ENCODE measurements at regions not wholly inside any gene's neighbourhood (a gene's known extent, or its start where the extent isn't known, plus 50 kb on each side); places are given as distances from the start of the nearest gene placed in this dataset.

DNA sequence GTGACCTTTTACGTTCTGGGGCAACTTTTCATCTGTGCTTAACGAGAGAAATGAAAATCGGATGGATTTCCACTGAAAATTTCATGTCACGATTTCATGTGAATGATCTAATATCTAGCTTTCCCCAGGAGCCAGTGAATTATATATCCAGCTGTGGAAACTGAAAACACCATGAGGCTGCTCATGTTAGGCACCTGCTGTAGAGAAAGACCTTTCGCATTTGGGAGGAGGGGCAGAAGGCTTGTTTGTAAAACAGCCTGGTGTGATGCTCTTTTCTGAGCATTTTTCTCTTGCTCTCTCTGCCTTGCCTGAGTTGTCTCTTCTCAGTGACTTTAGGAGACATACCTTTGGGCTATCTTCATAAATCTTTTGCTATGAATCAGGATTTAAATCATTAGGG lies 84.6 kb upstream of the CYP1B1 start:
- no peak overlapping the region for H3K9ac ChIP-seq (ENCODE audit: low read length)
- H3K9me3 ChIP-seq (replicated peaks; ENCODE audit: insufficient read depth, low read length) = no peaks in the 10 kb centered on the region
- no peaks in the 10 kb centered on the region for H3K9me2 ChIP-seq (replicated peaks; ENCODE audit: insufficient read depth, low read length)
- no peaks in the 10 kb centered on the region for H3K79me2 ChIP-seq (ENCODE audit: low read length)
- no peak overlapping the region for H3K4me3 ChIP-seq (ENCODE audit: low read length)
- no peaks in the 10 kb centered on the region for H4K20me1 ChIP-seq (ENCODE audit: insufficient read depth, low read length)
- H3K36me3 ChIP-seq (replicated peaks; ENCODE audit: insufficient read depth, low read length) = no peaks in the 10 kb centered on the region
- H3K27ac ChIP-seq (ENCODE audit: low read length) = no peak overlapping the region
- H3F3A ChIP-seq (ENCODE audit: insufficient read depth, low read length) = no peaks in the 10 kb centered on the region
- no peak for DNase-seq
- no peaks in the 10 kb centered on the region for H3K27me3 ChIP-seq (replicated peaks; ENCODE audit: insufficient read depth, low read length)
- no peak for TF ChIP-seq EZH2 (optimal IDR thresholded peaks at IDR 0.05; ENCODE audit: low read depth, low read length)
- TF ChIP-seq EZH2phosphoT487 (IDR thresholded peaks at IDR 0.05; ENCODE audit: low read length) = no peak
- TF ChIP-seq, protein P1, sequence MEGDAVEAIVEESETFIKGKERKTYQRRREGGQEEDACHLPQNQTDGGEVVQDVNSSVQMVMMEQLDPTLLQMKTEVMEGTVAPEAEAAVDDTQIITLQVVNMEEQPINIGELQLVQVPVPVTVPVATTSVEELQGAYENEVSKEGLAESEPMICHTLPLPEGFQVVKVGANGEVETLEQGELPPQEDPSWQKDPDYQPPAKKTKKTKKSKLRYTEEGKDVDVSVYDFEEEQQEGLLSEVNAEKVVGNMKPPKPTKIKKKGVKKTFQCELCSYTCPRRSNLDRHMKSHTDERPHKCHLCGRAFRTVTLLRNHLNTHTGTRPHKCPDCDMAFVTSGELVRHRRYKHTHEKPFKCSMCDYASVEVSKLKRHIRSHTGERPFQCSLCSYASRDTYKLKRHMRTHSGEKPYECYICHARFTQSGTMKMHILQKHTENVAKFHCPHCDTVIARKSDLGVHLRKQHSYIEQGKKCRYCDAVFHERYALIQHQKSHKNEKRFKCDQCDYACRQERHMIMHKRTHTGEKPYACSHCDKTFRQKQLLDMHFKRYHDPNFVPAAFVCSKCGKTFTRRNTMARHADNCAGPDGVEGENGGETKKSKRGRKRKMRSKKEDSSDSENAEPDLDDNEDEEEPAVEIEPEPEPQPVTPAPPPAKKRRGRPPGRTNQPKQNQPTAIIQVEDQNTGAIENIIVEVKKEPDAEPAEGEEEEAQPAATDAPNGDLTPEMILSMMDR (IDR thresholded peaks at IDR 0.05; ENCODE audit: low read length) = no peak
- no peak overlapping the region for H3K4me2 ChIP-seq (ENCODE audit: low read depth, low read length)
- H2AFZ ChIP-seq (ENCODE audit: low read length) = no peak overlapping the region
- H3K4me1 ChIP-seq (ENCODE audit: low read length) = no peaks in the 10 kb centered on the region

DNA sequence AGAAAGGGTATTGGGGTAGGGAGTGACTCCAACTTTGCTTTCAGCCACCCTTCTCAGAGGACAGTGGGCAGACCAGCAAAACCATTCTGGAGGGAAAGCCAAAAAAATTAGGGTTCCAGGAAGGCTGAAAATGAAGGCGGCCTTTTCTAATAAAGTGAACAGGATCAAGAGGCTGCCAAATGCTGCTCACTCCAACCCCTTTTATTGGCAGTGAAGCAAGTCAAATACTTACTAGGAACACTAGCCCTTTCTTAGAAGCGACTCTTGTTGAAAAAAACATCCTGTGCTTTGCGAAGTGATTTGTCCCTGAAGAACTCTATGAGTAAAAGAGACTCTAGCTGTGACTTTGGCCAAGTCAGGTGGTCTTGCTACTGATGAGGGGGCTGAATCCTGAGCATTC lies 83.6 kb upstream of the CYP1B1 start:
- no peak for DNase-seq
- Histone ChIP-seq H3K79me2 (ENCODE audit: low read length) (no peaks in the 10 kb centered on the region), H3K9me3 (replicated peaks; ENCODE audit: insufficient read depth, low read length) (no peaks in the 10 kb centered on the region), H2AFZ (ENCODE audit: low read length) (no peak overlapping the region), H3F3A (ENCODE audit: insufficient read depth, low read length) (no peaks in the 10 kb centered on the region), H4K20me1 (ENCODE audit: insufficient read depth, low read length) (no peaks in the 10 kb centered on the region), H3K27me3 (replicated peaks; ENCODE audit: insufficient read depth, low read length) (no peaks in the 10 kb centered on the region), H3K4me2 (ENCODE audit: low read depth, low read length) (no peak overlapping the region), H3K36me3 (replicated peaks; ENCODE audit: insufficient read depth, low read length) (no peaks in the 10 kb centered on the region), H3K27ac (ENCODE audit: low read length) (no peak overlapping the region), H3K4me1 (ENCODE audit: low read length) (no peaks in the 10 kb centered on the region), H3K9me2 (replicated peaks; ENCODE audit: insufficient read depth, low read length) (no peaks in the 10 kb centered on the region), H3K9ac (ENCODE audit: low read length) (no peak overlapping the region), H3K4me3 (ENCODE audit: low read length) (no peak overlapping the region)
- TF ChIP-seq EZH2 (optimal IDR thresholded peaks at IDR 0.05; ENCODE audit: low read depth, low read length) (no peak), EZH2phosphoT487 (IDR thresholded peaks at IDR 0.05; ENCODE audit: low read length) (no peak)
- TF ChIP-seq, protein P1 (IDR thresholded peaks at IDR 0.05; ENCODE audit: low read length) = no peak

DNA sequence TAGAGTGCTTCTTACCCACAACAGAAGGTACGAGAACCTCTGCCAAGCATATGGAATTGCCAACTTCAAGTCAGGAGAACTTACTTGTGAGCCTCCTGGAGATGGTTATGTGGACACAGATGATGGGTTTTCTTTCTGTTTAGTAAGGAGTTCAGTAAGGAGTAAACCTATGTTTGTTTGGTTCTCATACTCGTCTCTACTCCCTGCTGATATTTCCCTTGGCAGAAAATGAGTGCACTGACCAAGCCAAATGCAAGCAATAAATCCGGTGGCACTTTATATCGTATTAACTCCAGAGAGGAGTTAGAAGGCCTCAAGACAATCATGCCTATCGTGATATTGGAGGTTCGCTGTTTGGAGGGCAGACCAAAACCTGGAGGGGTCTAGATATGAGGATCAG lies 83.2 kb upstream of the CYP1B1 start:
- Histone ChIP-seq H3K79me2 (ENCODE audit: low read length) (no peaks in the 10 kb centered on the region), H3K9me2 (replicated peaks; ENCODE audit: insufficient read depth, low read length) (no peaks in the 10 kb centered on the region), H4K20me1 (ENCODE audit: insufficient read depth, low read length) (no peaks in the 10 kb centered on the region), H3K27ac (ENCODE audit: low read length) (no peak overlapping the region), H3K4me3 (ENCODE audit: low read length) (no peak overlapping the region), H2AFZ (ENCODE audit: low read length) (no peak overlapping the region), H3K36me3 (replicated peaks; ENCODE audit: insufficient read depth, low read length) (no peaks in the 10 kb centered on the region), H3K4me1 (ENCODE audit: low read length) (no peaks in the 10 kb centered on the region), H3K9ac (ENCODE audit: low read length) (no peak overlapping the region), H3K4me2 (ENCODE audit: low read depth, low read length) (no peak overlapping the region), H3K9me3 (replicated peaks; ENCODE audit: insufficient read depth, low read length) (no peaks in the 10 kb centered on the region), H3K27me3 (replicated peaks; ENCODE audit: insufficient read depth, low read length) (no peaks in the 10 kb centered on the region), H3F3A (ENCODE audit: insufficient read depth, low read length) (no peaks in the 10 kb centered on the region)
- DNase-seq = no peak
- TF ChIP-seq EZH2 (optimal IDR thresholded peaks at IDR 0.05; ENCODE audit: low read depth, low read length) (no peak), EZH2phosphoT487 (IDR thresholded peaks at IDR 0.05; ENCODE audit: low read length) (no peak)
- TF ChIP-seq, protein P1 (IDR thresholded peaks at IDR 0.05; ENCODE audit: low read length) = no peak

Data from MM.1S (cell line).